NCI-H2081 (cell line): ENCODE measurements at regions not wholly inside any gene's neighbourhood (a gene's known extent, or its start where the extent isn't known, plus 50 kb on each side); places are given as distances from the start of the nearest gene placed in this dataset.
"Not testable (repeated sequence)": the region's sequence is repeated elsewhere in the genome, so short reads cannot be mapped to it uniquely, and the experiment has no call there.

Source experiments
- DNase-seq, 2 experiments: peaks; one replicate each; lab custom pipeline; 2025; lab: John Stamatoyannopoulos, UW

GRCh38 chr20:4465855-4466545, 216.9 kb upstream of the ADRA1D start:
- DNase-seq, result no peak

- no peak for DNase-seq
Measured at GRCh38 chr20:4465212-4465611, 216.1 kb upstream of the ADRA1D start.

- DNase-seq, result not testable (repeated sequence)
Measured at GRCh38 chr20:4462801-4463200, 213.7 kb upstream of the ADRA1D start.

- no peak for DNase-seq
Measured at GRCh38 chr20:4459081-4459480, 210.0 kb upstream of the ADRA1D start.

GRCh38 chr20:4457566-4458543, 208.8 kb upstream of the ADRA1D start:
- DNase-seq, result no peak

GRCh38 chr20:4455996-4456395, 206.9 kb upstream of the ADRA1D start:
- DNase-seq, result no peak

GRCh38 chr20:4455301-4455701, 206.2 kb upstream of the ADRA1D start:
- DNase-seq, result no peak

GRCh38 chr20:4454111-4454510, 205.0 kb upstream of the ADRA1D start:
- DNase-seq, result no peak

GRCh38 chr20:4453359-4453758, 204.3 kb upstream of the ADRA1D start:
- DNase-seq, result no peak

- DNase-seq, result no peak
Measured at GRCh38 chr20:4451487-4452081, 202.5 kb upstream of the ADRA1D start.

- DNase-seq, result no peak
Measured at GRCh38 chr20:4449957-4450715, 201.0 kb upstream of the ADRA1D start.

GRCh38 chr20:4445784-4446183, 196.7 kb upstream of the ADRA1D start:
- DNase-seq, result no peak

GRCh38 chr20:4445331-4445730, 196.2 kb upstream of the ADRA1D start:
- no peak for DNase-seq

- no peak for DNase-seq
Measured at GRCh38 chr20:4444404-4444803, 195.3 kb upstream of the ADRA1D start.

GRCh38 chr20:4443016-4443415, 193.9 kb upstream of the ADRA1D start:
- DNase-seq, result no peak

- no peak for DNase-seq
Measured at GRCh38 chr20:4441871-4442270, 192.8 kb upstream of the ADRA1D start.

- DNase-seq, result no peak
Measured at GRCh38 chr20:4441191-4441590, 192.1 kb upstream of the ADRA1D start.

GRCh38 chr20:4439461-4439860, 190.4 kb upstream of the ADRA1D start:
- DNase-seq, result no peak

- DNase-seq, result no peak
Measured at GRCh38 chr20:4437131-4437530, 188.0 kb upstream of the ADRA1D start.

- DNase-seq, result no peak
Measured at GRCh38 chr20:4435671-4436455, 186.8 kb upstream of the ADRA1D start.

GRCh38 chr20:4435225-4435624, 186.1 kb upstream of the ADRA1D start:
- no peak for DNase-seq
